Left lung (tissue), 4 donors: ENCODE measurements at regions not wholly inside any gene's neighbourhood (a gene's known extent, or its start where the extent isn't known, plus 50 kb on each side); places are given as distances from the start of the nearest gene placed in this dataset.

Experiments
- ATAC-seq: fragments of 200-7000 bp; cut with Tn5 transposase; one replicate; pipeline ENCODE4 v1.9.1; 2020; ENCODE audit warnings: moderate library complexity
- DNase-seq, 4 donors: peaks; one replicate each; pipeline ENCODE4 v3.0.0-alpha.2; 2013 to 2020
- H3K27ac ChIP-seq, 2 donors: fragments of 200-600 bp; sonication (generic) in 1 of 2; one replicate each; pipeline versions ENCODE4 v1.5.0 to v1.8.0; 2020 to 2021
- H3K27me3 ChIP-seq, 2 donors: fragments of 200-600 bp; sonication (generic) in 1 of 2; one replicate each; pipeline versions ENCODE4 v1.5.0 to v1.8.0; 2020 to 2021
- H3K36me3 ChIP-seq, 2 donors: fragments of 200-600 bp; sonication (generic) in 1 of 2; one replicate each; pipeline versions ENCODE4 v1.5.0 to v1.8.0; 2020 to 2021
- H3K4me1 ChIP-seq, 2 donors: fragments of 200-600 bp; one replicate each; pipeline ENCODE4 v1.8.0; 2021
- H3K4me3 ChIP-seq, 2 donors: fragments of 200-600 bp; sonication (generic) in 1 of 2; one replicate each; pipeline versions ENCODE4 v1.5.0 to v1.8.0; 2020 to 2021; ENCODE audit warnings: mild to moderate bottlenecking in 1 of 2
- H3K9me3 ChIP-seq, 2 donors: fragments of 200-600 bp; sonication (generic) in 1 of 2; one replicate each; pipeline versions ENCODE4 v1.5.0 to v1.8.0; 2020 to 2021
- CTCF ChIP-seq, 2 donors: fragments of 200-600 bp; sonication (generic) in 1 of 2; IDR thresholded peaks; one replicate each; pipeline versions ENCODE4 v1.5.0 to v1.8.0; 2021; ENCODE audit warnings: antibody characterized with exemption in 2 of 2
- intact Hi-C, 2 donors: fragments of 100-400 bp; cut with DNase I; formaldehyde crosslinking; loops; one replicate each; pipeline versions ENCODE4 v1.11.2 to v1.14.2; 2022
- donor health status: DM: no; HTN: yes; CAD: no.
- donor health status: DM: no; HTN: no; CAD: no.

GRCh38 chr12:91317306-91317705 is 134.7 kb upstream of the DCN start:
- Histone ChIP-seq H3K4me1 (peaks cover 0 to 6% of the 10 kb centered on the region in 2 donors), H3K4me3 (no peak overlapping the region), H3K27ac (peak overlapping the region in 1 of 2 donors; percentile 40), H3K27me3 (no peaks in the 10 kb centered on the region), H3K36me3 (no peaks in the 10 kb centered on the region), H3K9me3 (no peaks in the 10 kb centered on the region)
- no peak for TF ChIP-seq CTCF (IDR thresholded peaks at IDR 0.05)
- DNase-seq (peak in 1 of 4 donors; percentile 41), ATAC-seq (no peak)
- intact Hi-C loops = loop anchor here in 1 of 2 donors (10.0 kb wide), 1 partner anchor 73 kb away; no protein-coding TSS in a partner anchor

GRCh38 chr12:91316907-91317269 is 134.3 kb upstream of the DCN start:
- Histone ChIP-seq H3K4me1 (peaks cover 0 to 6% of the 10 kb centered on the region in 2 donors), H3K4me3 (no peak overlapping the region), H3K27ac (peak overlapping the region in 1 of 2 donors; percentile 40), H3K9me3 (no peaks in the 10 kb centered on the region), H3K27me3 (no peaks in the 10 kb centered on the region), H3K36me3 (no peaks in the 10 kb centered on the region)
- no peak for ATAC-seq
- DNase-seq = peak in 2 of 4 donors; percentile 36 to 49
- intact Hi-C loops = loop anchor here in 1 of 2 donors (10.0 kb wide), 1 partner anchor 72 kb away; no protein-coding TSS in a partner anchor
- TF ChIP-seq CTCF (IDR thresholded peaks at IDR 0.05) = no peak

- peak in 1 of 4 donors; percentile 18 for DNase-seq
- intact Hi-C loops = loop anchor here in 1 of 2 donors (10.0 kb wide), 1 partner anchor 72 kb away; no protein-coding TSS in a partner anchor
- Histone ChIP-seq H3K9me3 (no peaks in the 10 kb centered on the region), H3K4me3 (no peak overlapping the region), H3K27me3 (no peaks in the 10 kb centered on the region), H3K36me3 (no peaks in the 10 kb centered on the region), H3K27ac (peak overlapping the region in 1 of 2 donors; percentile 41), H3K4me1 (peaks cover 0 to 6% of the 10 kb centered on the region in 2 donors)
- no peak for TF ChIP-seq CTCF (IDR thresholded peaks at IDR 0.05)
- ATAC-seq = no peak
These were observed 133.7 kb upstream of the DCN start for GRCh38 chr12:91316161-91316906.

- ATAC-seq = no peak
- H3K9me3 ChIP-seq = no peaks in the 10 kb centered on the region
- H3K27me3 ChIP-seq = no peaks in the 10 kb centered on the region
- no peak for TF ChIP-seq CTCF (IDR thresholded peaks at IDR 0.05)
- H3K4me3 ChIP-seq = no peak overlapping the region
- H3K27ac ChIP-seq = no peak overlapping the region
- H3K4me1 ChIP-seq = no peaks in the 10 kb centered on the region
- intact Hi-C loops = loop anchor here in 1 of 2 donors (10.0 kb wide), 1 partner anchor 66 kb away; no protein-coding TSS in a partner anchor
- H3K36me3 ChIP-seq = no peaks in the 10 kb centered on the region
- DNase-seq = no peak
These were observed 128.5 kb upstream of the DCN start for GRCh38 chr12:91311081-91311480.

- intact Hi-C loops = no loop called here
- no peaks in the 10 kb centered on the region for H3K4me1 ChIP-seq
- no peak for TF ChIP-seq CTCF (IDR thresholded peaks at IDR 0.05)
These were observed 126.8 kb upstream of the DCN start for GRCh38 chr12:91309450-91309849.

More at GRCh38 chr12:91309450-91309849, 126.8 kb upstream of the DCN start:
- Histone ChIP-seq H3K27ac (no peak overlapping the region), H3K9me3 (no peaks in the 10 kb centered on the region), H3K4me3 (no peak overlapping the region), H3K36me3 (no peaks in the 10 kb centered on the region), H3K27me3 (no peaks in the 10 kb centered on the region)
- ATAC-seq (no peak), DNase-seq (no peak)
